Lung (tissue), 11 donors: ENCODE measurements at regions not wholly inside any gene's neighbourhood (a gene's known extent, or its start where the extent isn't known, plus 50 kb on each side); places are given as distances from the start of the nearest gene placed in this dataset.

Experiments
- ATAC-seq: fragments of 200-7000 bp; cut with Tn5 transposase; one replicate; pipeline ENCODE4 v1.9.1; 2020; ENCODE audit warnings: moderate number of reproducible peaks; ENCODE audit not compliant: insufficient read depth, low FRiP score
- DNase-seq, 3 donors: peaks; one replicate each; pipeline ENCODE4 v3.0.0-alpha.2; 2013 to 2017
- H3K27ac ChIP-seq, 2 donors: one replicate each; pipeline ENCODE4 v1.5.1; 2013; ENCODE audit warnings: mild to moderate bottlenecking in 2 of 2, moderate library complexity in 2 of 2, control low read depth in 1 of 2, inconsistent platforms in 1 of 2, low read depth in 1 of 2, low read length in 1 of 2
- H3K27me3 ChIP-seq, 3 donors: one replicate each; pipeline ENCODE4 v1.5.1; 2013; ENCODE audit warnings: low read length in 2 of 3; ENCODE audit not compliant: control insufficient read depth in 3 of 3, insufficient read depth in 3 of 3
- H3K36me3 ChIP-seq, 4 donors: one replicate each; pipeline ENCODE4 v1.5.1; 2013; ENCODE audit warnings: low read length in 4 of 4, mild to moderate bottlenecking in 1 of 4, moderate library complexity in 1 of 4; ENCODE audit not compliant: control insufficient read depth in 4 of 4, insufficient read depth in 4 of 4
- H3K4me1 ChIP-seq, 5 donors: one replicate each; pipeline ENCODE4 v1.5.1; 2013; ENCODE audit warnings: low read length in 5 of 5, mild to moderate bottlenecking in 2 of 5, moderate library complexity in 1 of 5; ENCODE audit not compliant: control insufficient read depth in 5 of 5, insufficient read depth in 5 of 5
- H3K4me3 ChIP-seq: one replicate; pipeline ENCODE4 v1.5.1; 2013; ENCODE audit warnings: mild to moderate bottlenecking, control low read depth, moderate library complexity
- H3K9ac ChIP-seq, 2 donors: one replicate each; pipeline ENCODE4 v1.5.1; 2013; ENCODE audit warnings: low read length in 2 of 2, control low read depth in 1 of 2; ENCODE audit not compliant: insufficient read depth in 1 of 2
- H3K9me3 ChIP-seq, 4 donors: one replicate each; pipeline ENCODE4 v1.5.1; 2013; ENCODE audit warnings: low read length in 3 of 4, mild to moderate bottlenecking in 1 of 4, moderate library complexity in 1 of 4; ENCODE audit not compliant: control insufficient read depth in 4 of 4, insufficient read depth in 3 of 4
- CTCF ChIP-seq: IDR thresholded peaks from 2 replicates; pipeline ENCODE4 v1.5.1; 2012; ENCODE audit warnings: mild to moderate bottlenecking; ENCODE audit errors: control extremely low read depth, extremely low read depth
- WGBS, 2 donors: extraction: QIAGEN DNeasy Blood & Tissue Kit; methylation state at CpG; one replicate each; pipeline ENCODE4 v1.1.7; 2013; 5-methylcytosine and 5-hydroxymethylcytosine counted together
- donor health status: control.
- donor health status: control.
- donor health status: Bipolar disorder and iron deficiency.
- donor health status: healthy.
- donor health status: DM: yes; HTN: yes; CAD: no.

GRCh38 chr6:22413681-22414311 is 117.0 kb upstream of the PRL start:
- WGBS, 2 donors, result 78 to 83% methylated on average over 6 of the region's 6 CpGs
- DNase-seq (no peak), ATAC-seq (no peak)
- Histone ChIP-seq H3K9me3 (peaks cover 0 to 1% (median 0%) of the 10 kb centered on the region in 4 donors), H3K27ac (no peak overlapping the region), H3K4me3 (no peak overlapping the region), H3K4me1 (no peaks in the 10 kb centered on the region), H3K36me3 (no peaks in the 10 kb centered on the region), H3K27me3 (no peaks in the 10 kb centered on the region), H3K9ac (no peak overlapping the region)
- no peak for TF ChIP-seq CTCF

- no peak for ATAC-seq
- TF ChIP-seq CTCF, result no peak
- Histone ChIP-seq H3K4me3 (no peak overlapping the region), H3K36me3 (no peaks in the 10 kb centered on the region), H3K27ac (no peak overlapping the region), H3K4me1 (no peaks in the 10 kb centered on the region), H3K9me3 (peaks cover 0 to 10% (median 2%) of the 10 kb centered on the region in 4 donors), H3K27me3 (no peaks in the 10 kb centered on the region), H3K9ac (no peak overlapping the region)
- DNase-seq, result no peak
- WGBS, 2 donors, result 79 to 80% methylated on average over 1 of the region's 1 CpG
Observed at GRCh38 chr6:22418714-22419113, 121.9 kb upstream of the PRL start.

- no peak for TF ChIP-seq CTCF
- Histone ChIP-seq H3K4me3 (no peak overlapping the region), H3K9me3 (peaks cover 0 to 10% (median 2%) of the 10 kb centered on the region in 4 donors), H3K27me3 (no peaks in the 10 kb centered on the region), H3K9ac (no peak overlapping the region), H3K36me3 (no peaks in the 10 kb centered on the region), H3K27ac (no peak overlapping the region), H3K4me1 (no peaks in the 10 kb centered on the region)
- no peak for DNase-seq
- no peak for ATAC-seq
- WGBS, 2 donors, result 90 to 91% methylated on average over 2 of the region's 2 CpGs
Observed at GRCh38 chr6:22421198-22421597, 124.4 kb upstream of the PRL start.

GRCh38 chr6:22424196-22424595 is 127.4 kb upstream of the PRL start:
- 94 to 100% methylated on average over 2 of the region's 2 CpGs for WGBS, 2 donors
- H3K4me1 ChIP-seq, result no peaks in the 10 kb centered on the region
- no peaks in the 10 kb centered on the region for H3K36me3 ChIP-seq
- peaks cover 0 to 6% (median 0%) of the 10 kb centered on the region in 4 donors for H3K9me3 ChIP-seq
- H3K9ac ChIP-seq, result no peak overlapping the region
- H3K27me3 ChIP-seq, result no peaks in the 10 kb centered on the region
- ATAC-seq, result no peak
- H3K27ac ChIP-seq, result no peak overlapping the region
- H3K4me3 ChIP-seq, result no peak overlapping the region
- no peak for DNase-seq
- TF ChIP-seq CTCF, result no peak
